Fibroblast of skin of scalp (primary cell): ENCODE measurements at regions not wholly inside any gene's neighbourhood (a gene's known extent, or its start where the extent isn't known, plus 50 kb on each side); places are given as distances from the start of the nearest gene placed in this dataset.
"Not testable (repeated sequence)": the region's sequence is repeated elsewhere in the genome, so short reads cannot be mapped to it uniquely, and the experiment has no call there.

ENCODE experiments used
- DNase-seq: peaks from one replicate; pipeline ENCODE4 v3.0.0-alpha.2; 2013

DNA sequence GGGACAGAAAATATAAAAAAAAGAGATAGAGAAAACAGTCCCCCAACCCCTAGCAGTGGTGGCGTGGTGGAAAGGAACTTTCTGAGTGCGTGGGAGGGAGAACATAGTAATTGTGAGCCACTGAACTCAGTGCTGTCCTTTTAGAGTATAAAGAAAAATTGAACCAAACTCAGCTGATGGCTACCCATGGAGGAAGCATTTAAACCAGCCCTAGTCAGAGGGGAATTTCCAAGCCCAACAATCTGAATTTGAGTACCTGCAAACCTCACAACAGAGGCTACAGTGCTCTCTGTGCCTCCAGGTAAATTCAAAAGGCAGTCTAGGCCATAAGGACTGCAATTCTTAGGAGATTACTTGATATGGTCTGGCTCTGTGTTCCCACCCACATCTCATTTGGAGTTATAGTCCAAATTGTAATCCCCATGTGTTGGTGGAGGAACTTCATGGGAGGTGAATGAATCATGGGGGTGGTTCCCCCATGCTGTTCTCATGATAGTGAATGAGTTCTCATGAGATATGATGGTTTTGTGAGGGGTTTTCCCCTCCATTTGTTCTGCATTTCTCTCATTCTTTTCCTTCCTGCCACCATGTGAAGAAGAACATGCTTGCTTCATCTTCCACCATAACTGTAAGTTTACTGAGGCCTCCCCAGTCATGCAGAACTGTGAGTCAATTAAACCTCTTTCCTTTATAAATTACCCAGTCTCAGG, 687.8 kb downstream of the FAM181B start:
- DNase-seq = peak; percentile 68

DNA sequence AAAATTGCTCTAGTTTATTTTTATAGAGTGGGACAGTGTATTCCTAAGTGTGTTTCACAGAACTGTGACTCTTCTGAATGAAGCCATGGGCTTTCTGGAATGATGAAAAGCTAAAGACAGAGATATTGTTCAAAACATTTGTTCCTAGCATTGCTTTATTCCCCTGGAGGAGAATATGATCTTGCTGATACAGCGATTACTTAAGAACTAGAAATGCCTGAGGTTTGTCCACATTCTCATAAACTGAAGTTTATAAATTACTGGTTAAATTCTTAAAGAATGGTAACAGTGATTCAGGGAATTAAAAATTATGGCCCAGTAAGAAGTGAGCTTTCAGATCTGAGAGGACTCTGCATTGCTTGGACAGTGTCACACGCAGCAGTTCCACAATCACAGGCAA, 690.3 kb downstream of the FAM181B start:
- peak; percentile 63 for DNase-seq

DNA sequence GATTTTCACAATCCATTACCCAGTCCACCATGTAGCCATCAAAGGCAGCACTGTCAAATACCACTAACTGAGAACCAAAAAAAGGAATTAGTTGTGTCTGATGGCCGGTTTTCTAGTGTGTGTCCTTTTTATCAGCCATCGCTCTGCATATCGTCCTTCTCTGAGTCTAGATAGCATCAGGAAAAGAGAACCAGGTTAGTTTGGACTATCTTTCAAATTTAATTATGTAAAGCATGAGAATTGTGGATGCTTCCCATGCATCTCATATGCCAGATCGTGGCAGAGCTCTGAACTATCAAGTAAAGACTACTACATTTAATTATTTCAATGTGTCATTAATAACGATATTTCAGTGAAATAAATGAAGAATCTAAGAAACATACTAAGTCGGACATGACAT, 691.9 kb downstream of the FAM181B start:
- DNase-seq = no peak

DNA sequence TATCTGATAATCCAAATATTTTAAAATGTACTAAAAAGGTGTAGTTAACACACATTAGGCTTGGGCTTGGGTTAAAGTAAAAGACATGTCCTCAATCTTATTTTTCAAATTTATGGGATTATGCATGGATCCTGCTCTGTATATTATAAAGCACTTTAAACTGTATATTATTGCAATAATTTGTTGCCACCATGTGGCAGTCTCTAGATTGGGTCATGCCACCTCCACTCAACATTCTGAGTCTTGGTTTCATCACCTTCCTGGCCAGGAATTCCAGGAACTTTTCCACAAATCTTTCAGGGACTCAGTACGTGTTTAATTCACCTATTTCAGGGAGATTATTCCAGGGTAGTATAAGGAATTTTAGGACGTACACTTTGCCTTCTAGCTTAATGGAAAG, 695.5 kb downstream of the FAM181B start:
- peak; percentile 9 for DNase-seq

DNA sequence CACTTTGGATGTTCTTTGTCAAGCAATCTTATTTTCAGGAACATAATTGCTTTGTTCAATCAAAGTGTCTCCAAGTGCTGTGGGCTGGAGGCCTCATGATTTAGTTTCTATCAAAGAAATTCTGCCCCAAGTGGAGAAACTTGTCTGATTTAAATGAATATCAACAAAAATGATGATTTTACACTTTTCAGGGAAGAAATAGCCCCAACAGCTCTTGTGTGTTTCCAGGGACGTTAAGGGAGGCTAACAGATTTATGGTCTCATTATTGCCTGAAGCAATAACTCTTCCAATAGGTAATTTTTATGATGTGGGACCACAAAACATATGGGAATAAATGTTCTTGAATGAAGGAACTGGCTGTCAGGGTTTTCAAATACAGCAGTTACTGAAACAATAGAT, 699.1 kb downstream of the FAM181B start:
- no peak for DNase-seq

GRCh38 chr11:82027335-82027734, 706.3 kb downstream of the FAM181B start:
- DNase-seq = not testable (repeated sequence)

- DNase-seq = no peak
These were observed 708.9 kb downstream of the FAM181B start for GRCh38 chr11:82024760-82025159.

GRCh38 chr11:82012276-82012675, 721.4 kb downstream of the FAM181B start:
- no peak for DNase-seq

DNA sequence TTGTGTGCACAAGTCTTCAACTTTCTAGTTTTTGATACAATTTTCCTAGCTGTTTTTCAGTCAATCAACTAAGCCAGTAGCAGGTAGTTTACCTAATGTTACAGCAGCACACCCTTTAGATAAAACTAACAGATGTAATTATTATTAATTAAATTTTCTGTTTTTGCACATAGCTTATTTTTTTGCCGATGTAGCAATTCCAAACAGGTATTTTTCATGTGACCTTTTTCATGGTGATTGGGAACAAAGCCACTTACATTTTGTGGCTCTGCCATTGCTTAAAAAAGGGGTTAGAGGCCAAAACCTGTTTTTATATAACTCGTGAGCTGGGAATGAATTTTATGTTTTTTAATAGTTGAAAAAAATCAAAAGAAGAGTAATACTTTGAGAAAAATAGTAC, 724.5 kb downstream of the FAM181B start:
- no peak for DNase-seq

DNA sequence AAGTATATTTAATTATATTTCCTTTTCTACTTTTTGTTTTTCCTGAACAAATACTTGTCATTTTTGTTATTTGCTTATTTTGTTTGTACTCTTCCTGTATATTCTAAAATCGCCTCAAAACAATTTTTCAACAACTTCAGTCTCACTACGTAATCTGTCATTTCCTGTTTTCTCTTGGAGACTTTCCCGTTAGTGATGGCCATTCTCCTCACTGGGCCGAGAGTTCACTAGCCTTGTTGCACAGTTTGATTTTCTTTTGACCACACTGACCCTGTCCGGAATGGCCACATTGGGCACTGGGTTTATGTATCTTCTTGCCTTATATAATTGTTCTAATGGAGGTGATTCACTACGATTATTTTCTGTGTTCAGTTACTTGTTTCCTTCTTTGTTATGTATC, 726.1 kb downstream of the FAM181B start:
- no peak for DNase-seq

GRCh38 chr11:82004537-82005213, 729.0 kb downstream of the FAM181B start:
- DNase-seq = peak; percentile 2

DNA sequence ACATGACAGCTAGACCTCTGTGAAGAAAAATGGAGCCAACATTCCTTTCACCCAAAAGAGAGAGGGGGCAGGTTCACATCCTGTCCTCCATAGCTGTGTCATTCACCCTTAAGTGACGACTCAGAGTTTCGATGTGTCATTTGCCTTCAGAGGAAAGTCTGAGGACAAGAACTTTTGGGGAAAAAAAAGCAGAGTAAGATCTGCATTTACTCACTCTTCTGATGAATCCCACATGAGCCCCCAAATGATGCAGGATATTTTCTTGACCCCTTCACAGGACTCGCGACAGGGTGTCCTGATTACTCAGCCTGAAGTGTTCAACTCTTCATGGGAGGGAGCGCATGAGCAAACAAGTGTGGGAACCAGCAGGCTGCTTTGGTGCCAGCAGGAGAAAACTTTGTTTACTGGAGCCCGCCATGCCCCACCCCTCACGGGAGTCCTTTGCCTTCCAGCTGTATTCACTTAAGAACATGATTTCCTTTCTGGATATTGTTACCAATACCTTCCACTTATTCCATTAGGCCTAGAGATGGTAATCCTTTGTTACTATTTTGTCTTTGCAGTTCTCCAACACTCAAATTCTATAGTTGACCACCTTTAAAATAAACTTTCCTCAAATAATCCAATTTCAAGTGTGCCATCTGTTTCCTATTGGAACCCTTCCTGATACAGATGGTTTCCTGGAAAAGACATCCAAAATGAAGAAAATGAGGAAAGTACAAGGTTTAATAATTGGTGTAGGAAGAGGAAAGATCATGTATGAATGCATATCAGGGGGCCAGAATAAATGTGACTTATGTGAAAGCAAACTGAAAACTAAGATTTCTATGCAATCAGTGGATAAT, 729.8 kb downstream of the FAM181B start:
- peak; percentile 92 for DNase-seq

DNA sequence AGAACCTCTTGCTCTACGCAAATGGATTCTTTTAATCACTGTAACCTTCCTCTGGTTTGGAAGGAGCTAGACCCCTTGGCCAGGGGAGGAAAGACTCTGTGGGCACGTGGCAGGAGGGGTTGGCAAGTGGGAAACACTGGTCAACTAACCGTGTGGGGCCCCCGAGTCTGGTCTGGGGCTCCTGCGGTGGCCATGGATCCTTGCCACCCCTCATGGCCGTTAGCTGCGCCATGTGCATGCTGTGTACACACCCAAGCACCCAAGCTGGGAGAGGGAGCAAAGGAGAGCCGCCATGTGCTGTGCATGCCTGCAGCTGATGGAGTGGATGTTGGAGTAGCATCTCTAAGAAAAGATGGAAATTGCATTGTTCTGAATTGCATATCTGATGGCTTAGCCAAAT, 730.6 kb downstream of the FAM181B start:
- no peak for DNase-seq

DNA sequence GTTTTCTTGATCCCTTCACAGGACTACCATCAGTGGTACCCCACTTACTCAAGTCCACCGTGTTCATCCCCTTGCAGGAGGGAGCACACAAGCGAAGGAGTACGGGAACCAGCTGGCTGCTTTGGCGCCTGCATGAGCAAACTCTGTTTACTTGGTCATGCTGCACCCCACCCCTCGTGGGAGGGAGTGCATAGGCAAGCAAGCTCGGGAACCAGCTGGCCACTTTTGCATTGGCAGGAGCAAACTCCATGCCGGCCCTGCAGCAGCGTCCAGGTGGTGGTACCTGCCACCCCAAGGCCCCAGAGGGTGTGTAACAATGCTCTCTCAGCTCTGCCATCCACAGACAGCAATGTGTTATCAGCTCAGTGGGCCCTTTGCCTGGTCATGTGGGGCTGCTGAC, 737.8 kb downstream of the FAM181B start:
- no peak for DNase-seq

DNA sequence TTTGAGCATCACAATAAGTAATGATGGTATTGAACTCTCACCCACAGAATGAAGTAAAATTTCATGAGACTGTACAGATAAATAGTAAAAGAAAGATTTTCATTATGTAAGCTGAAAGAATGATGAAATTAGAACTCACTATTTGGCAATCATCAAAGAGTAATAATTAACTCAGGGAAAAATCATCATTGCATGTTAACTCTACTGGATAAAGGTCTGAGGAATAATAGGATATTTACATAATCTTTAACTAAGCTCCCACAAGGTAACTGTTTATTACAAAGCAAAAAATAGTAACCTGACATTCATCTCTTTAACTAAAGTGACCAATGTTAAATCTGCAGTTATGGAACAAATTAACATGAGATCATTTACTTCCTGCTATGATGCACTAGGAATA, 739.9 kb downstream of the FAM181B start:
- DNase-seq = no peak

DNA sequence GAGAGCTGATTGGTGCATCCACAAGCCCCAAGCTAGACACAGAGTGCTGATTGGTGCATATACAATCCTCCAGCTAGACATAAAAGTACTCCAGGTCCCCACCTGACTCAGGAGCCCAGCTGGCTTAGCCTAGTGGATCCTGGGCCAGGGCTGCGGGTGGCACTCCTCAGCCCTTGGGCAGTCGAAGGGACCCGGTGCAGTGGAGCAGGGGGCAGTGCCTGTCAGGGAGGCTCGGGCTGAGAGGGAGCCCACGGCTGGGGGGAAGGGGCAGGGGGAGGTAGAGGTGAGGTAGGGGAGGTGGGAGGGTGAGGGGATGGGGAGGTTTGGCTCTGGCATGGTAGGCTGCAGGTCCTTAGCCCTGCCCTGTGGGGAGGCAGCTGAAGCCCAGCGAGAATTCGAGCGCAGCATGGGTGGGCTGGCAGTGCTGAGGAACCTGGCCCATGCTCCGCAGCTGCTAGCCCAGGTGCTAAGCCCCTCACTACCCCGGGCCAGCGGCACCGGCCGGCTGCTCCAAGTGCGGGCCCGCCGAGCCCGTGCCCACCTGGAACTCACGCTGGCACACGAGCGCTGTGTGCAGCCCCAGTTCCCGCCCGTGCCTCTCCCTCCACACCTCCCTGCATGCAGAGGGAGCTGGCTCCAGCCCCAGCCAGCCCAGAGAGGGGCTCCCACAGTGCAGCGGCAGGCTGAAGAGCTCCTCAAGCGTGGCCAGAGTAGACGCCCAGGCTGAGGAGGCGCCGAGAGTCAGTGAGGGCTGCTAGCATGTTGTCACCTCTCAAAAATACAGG, 742.8 kb downstream of the FAM181B start:
- DNase-seq = no peak

DNA sequence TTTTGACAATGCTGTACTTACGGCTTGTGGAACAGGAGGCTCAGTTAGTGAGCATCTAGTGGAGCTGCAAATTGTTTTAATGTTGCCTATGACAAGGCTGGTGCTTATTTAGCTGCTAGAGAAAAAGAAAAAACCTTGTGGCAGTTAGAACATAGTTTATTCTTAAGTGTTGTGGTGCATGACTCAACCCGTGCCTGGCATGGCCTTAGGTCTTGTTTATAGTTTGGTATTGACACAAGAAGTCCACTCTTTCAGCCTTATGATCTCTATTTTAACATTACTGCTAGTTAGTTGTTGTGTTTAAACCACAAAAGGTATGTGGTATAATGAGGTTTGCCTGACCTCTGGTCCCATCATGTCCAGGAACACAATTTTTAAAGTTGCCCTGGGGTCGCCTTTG, 744.6 kb downstream of the FAM181B start:
- DNase-seq = peak; percentile 35

GRCh38 chr11:81987829-81988472, 745.7 kb downstream of the FAM181B start:
- DNase-seq = peak; percentile 22

- no peak for DNase-seq
These were observed 747.0 kb downstream of the FAM181B start for GRCh38 chr11:81986556-81987161.

- DNase-seq = no peak
These were observed 754.2 kb downstream of the FAM181B start for GRCh38 chr11:81979448-81979847.

- no peak for DNase-seq
These were observed 758.3 kb downstream of the FAM181B start for GRCh38 chr11:81975261-81975900.
